PC-9 (cell line): ENCODE measurements at regions not wholly inside any gene's neighbourhood (a gene's known extent, or its start where the extent isn't known, plus 50 kb on each side); places are given as distances from the start of the nearest gene placed in this dataset.

Experiments
- BruUV-seq: library from RNA; stranded (reverse); fragments of 400-500 nt; replicated peaks from 2 replicates; lab custom pipeline; 2021; lab: Mats Ljungman, UMichigan
- CTCF ChIA-PET: fragments of 300-600 bp; sonication (Branson Sonifier 250); formaldehyde crosslinking; loops from one replicate; lab custom pipeline; 2022; ENCODE audit warnings: antibody characterized with exemption; lab: Charles Lee
- POLR2A ChIA-PET: fragments of 300-600 bp; sonication (Branson Sonifier 250); formaldehyde crosslinking; loops from one replicate; lab custom pipeline; 2022; ENCODE audit warnings: antibody characterized with exemption; ENCODE audit not compliant: unreplicated experiment; lab: Charles Lee
- DNase-seq, 2 experiments: peaks; one replicate each; pipeline versions ENCODE4 v3.0.0 to v3.0.0-alpha.2; 2015 to 2022; ENCODE audit warnings: mixed read lengths in 1 of 2
- H2AFZ ChIP-seq: fragments of 200-600 bp; sonication (generic); 2 replicates; pipeline ENCODE4 v1.8.1; 2017; ENCODE audit warnings: antibody characterized with exemption
- H3F3A ChIP-seq: fragments of 200-600 bp; sonication (generic); 2 replicates; pipeline ENCODE4 v1.8.1; 2017; ENCODE audit warnings: antibody characterized with exemption, mild to moderate bottlenecking, low read depth; ENCODE audit not compliant: insufficient read depth
- H3K27ac ChIP-seq: fragments of 200-600 bp; sonication (generic); 2 replicates; pipeline ENCODE4 v1.6.1; 2016; ENCODE audit warnings: mixed run types
- H3K27me3 ChIP-seq: fragments of 200-600 bp; sonication (generic); 2 replicates; pipeline ENCODE4 v1.6.1; 2016; ENCODE audit warnings: low read depth, mixed run types; ENCODE audit not compliant: insufficient read depth
- H3K36me3 ChIP-seq: fragments of 200-600 bp; sonication (generic); 2 replicates; pipeline ENCODE4 v1.6.1; 2016; ENCODE audit warnings: low read depth, mixed run types
- H3K4me1 ChIP-seq: fragments of 200-600 bp; sonication (generic); replicated peaks from 2 replicates; pipeline ENCODE4 v1.6.1; 2016; ENCODE audit warnings: mixed run types; ENCODE audit not compliant: insufficient read depth
- H3K4me2 ChIP-seq: fragments of 200-600 bp; sonication (generic); 2 replicates; pipeline ENCODE4 v1.6.1; 2017; ENCODE audit warnings: mixed run types
- H3K4me3 ChIP-seq: fragments of 200-600 bp; sonication (generic); 2 replicates; pipeline ENCODE4 v1.6.1; 2016; ENCODE audit warnings: mixed run types
- H3K79me2 ChIP-seq: fragments of 200-600 bp; sonication (generic); 2 replicates; pipeline ENCODE4 v1.6.1; 2017; ENCODE audit warnings: low read depth, mixed run types
- H3K9me2 ChIP-seq: fragments of 200-600 bp; sonication (generic); 2 replicates; pipeline ENCODE4 v1.8.1; 2017; ENCODE audit warnings: mild to moderate bottlenecking; ENCODE audit not compliant: insufficient read depth
- H3K9me3 ChIP-seq: fragments of 200-600 bp; sonication (generic); 2 replicates; pipeline ENCODE4 v1.8.1; 2016; ENCODE audit warnings: low read depth; ENCODE audit not compliant: insufficient read depth
- H4K20me1 ChIP-seq: fragments of 200-600 bp; sonication (generic); 2 replicates; pipeline ENCODE4 v1.8.1; 2017; ENCODE audit not compliant: insufficient read depth
- CTCF ChIP-seq: fragments of 200-600 bp; sonication (generic); conservative IDR thresholded peaks from 2 replicates; pipeline ENCODE4 v1.6.1; 2017; ENCODE audit warnings: mixed run types, antibody characterized with exemption, mild to moderate bottlenecking, moderate library complexity
- EZH2 ChIP-seq: fragments of 200-600 bp; sonication (generic); IDR thresholded peaks from 2 replicates; pipeline ENCODE4 v1.8.0; 2017; ENCODE audit warnings: antibody characterized with exemption, low read depth
- intact Hi-C: fragments of 100-400 bp; cut with micrococcal nuclease; formaldehyde crosslinking; loops from one replicate; pipeline ENCODE4 v1.10.0; 2022; ENCODE audit not compliant: unreplicated experiment

DNA sequence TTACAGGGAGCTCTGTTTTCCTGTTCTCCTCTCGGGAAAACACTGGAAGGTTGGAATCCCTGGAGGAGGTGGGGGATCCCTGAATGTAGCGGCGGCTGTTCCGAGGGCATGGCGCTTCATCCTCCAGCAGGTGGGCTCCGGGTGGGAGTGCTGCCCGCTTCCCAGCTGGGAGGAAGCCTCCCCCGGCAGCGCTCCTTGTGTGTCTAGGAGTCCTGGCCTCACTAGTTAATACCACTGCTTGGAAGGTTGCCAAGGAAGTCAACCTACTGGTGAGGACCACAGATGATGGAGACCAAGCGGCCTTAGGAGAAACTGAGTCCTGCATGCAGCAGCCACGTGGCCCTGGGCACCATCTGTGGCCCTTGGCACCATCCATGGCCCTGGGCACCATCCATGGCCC is 151.9 kb upstream of the PFKP start:
- TF ChIP-seq EZH2, result no peak
- no peak for TF ChIP-seq CTCF
- Histone ChIP-seq H2AFZ (no peak overlapping the region), H3K27ac (no peak overlapping the region), H3K9me3 (no peaks in the 10 kb centered on the region), H3K4me3 (no peak overlapping the region), H3K27me3 (peaks cover 45% of the 10 kb centered on the region; the same call in 1 of the 2 replicates), H3F3A (no peaks in the 10 kb centered on the region), H3K79me2 (no peaks in the 10 kb centered on the region), H4K20me1 (no peaks in the 10 kb centered on the region), H3K9me2 (no peaks in the 10 kb centered on the region), H3K36me3 (no peaks in the 10 kb centered on the region), H3K4me2 (no peak overlapping the region), H3K4me1 (no peaks in the 10 kb centered on the region)
- intact Hi-C loops, result no loop called here
- CTCF ChIA-PET, result interaction anchor here (0.6 kb wide), 1 partner anchor 13 kb away, joined by 4 read pairs; no protein-coding TSS in a partner anchor
- no peak for DNase-seq
- POLR2A ChIA-PET, result no interaction called here
- BruUV-seq, result no TSS peak

GRCh38 chr10:2914741-2915140 is 152.6 kb upstream of the PFKP start:
- BruUV-seq, result no TSS peak
- Histone ChIP-seq H3K27ac (no peak overlapping the region), H3K9me2 (no peaks in the 10 kb centered on the region), H3K4me3 (no peak overlapping the region), H3K4me2 (no peak overlapping the region), H4K20me1 (no peaks in the 10 kb centered on the region), H3K4me1 (no peaks in the 10 kb centered on the region), H3K9me3 (no peaks in the 10 kb centered on the region), H3K27me3 (peaks cover 47% of the 10 kb centered on the region; the same call in 1 of the 2 replicates), H2AFZ (no peak overlapping the region), H3K36me3 (no peaks in the 10 kb centered on the region), H3K79me2 (no peaks in the 10 kb centered on the region), H3F3A (no peaks in the 10 kb centered on the region)
- TF ChIP-seq CTCF (no peak), EZH2 (no peak)
- POLR2A ChIA-PET, result no interaction called here
- CTCF ChIA-PET, result no interaction called here
- intact Hi-C loops, result no loop called here
- no peak for DNase-seq

DNA sequence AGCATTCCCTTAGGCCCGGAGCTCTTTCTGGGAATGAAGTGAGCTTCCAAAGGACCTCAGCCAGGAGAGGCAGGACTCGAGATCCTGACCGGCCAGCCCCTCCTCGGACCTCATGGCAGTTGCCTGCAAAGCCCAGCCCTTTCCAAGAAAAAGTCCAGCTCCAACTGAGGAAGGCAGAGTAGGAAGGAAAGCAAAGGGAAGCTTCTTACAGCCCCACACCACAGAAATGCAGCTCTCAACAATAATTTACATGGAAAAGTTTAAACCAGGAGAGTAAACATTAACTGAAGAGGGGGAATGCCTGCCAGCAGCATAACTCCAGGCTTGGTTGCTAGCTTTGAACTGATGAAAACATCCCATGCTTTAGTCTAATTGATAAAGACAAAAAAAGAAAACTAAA is 153.9 kb upstream of the PFKP start:
- BruUV-seq, result no TSS peak
- CTCF ChIA-PET, result no interaction called here

More for the DNA sequence above, 153.9 kb upstream of the PFKP start:
- POLR2A ChIA-PET, result no interaction called here
- Histone ChIP-seq H3F3A (no peaks in the 10 kb centered on the region), H3K4me3 (no peak overlapping the region), H4K20me1 (no peaks in the 10 kb centered on the region), H3K36me3 (no peaks in the 10 kb centered on the region), H3K4me1 (no peaks in the 10 kb centered on the region), H2AFZ (no peak overlapping the region), H3K4me2 (no peak overlapping the region), H3K27me3 (peaks cover 58% of the 10 kb centered on the region), H3K27ac (no peak overlapping the region), H3K9me2 (no peaks in the 10 kb centered on the region), H3K9me3 (no peaks in the 10 kb centered on the region), H3K79me2 (no peaks in the 10 kb centered on the region)
- no peak for DNase-seq
- intact Hi-C loops, result no loop called here
- TF ChIP-seq CTCF (no peak), EZH2 (no peak)
